Ishikawa (cell line): ENCODE measurements at regions not wholly inside any gene's neighbourhood (a gene's known extent, or its start where the extent isn't known, plus 50 kb on each side); places are given as distances from the start of the nearest gene placed in this dataset.

Experiments
- CEBPB ChIP-seq: IDR thresholded peaks from 2 replicates; pipeline ENCODE4 v1.6.1; 2012
- CREB1 ChIP-seq: IDR thresholded peaks from 2 replicates; pipeline ENCODE4 v1.6.1; 2012; ENCODE audit warnings: low read depth
- EGR1 ChIP-seq: IDR thresholded peaks from 2 replicates; pipeline ENCODE4 v1.6.1; 2012
- EP300 ChIP-seq: IDR thresholded peaks from 2 replicates; pipeline ENCODE4 v1.6.1; 2012; ENCODE audit warnings: borderline replicate concordance
- FOXM1 ChIP-seq: IDR thresholded peaks from 2 replicates; pipeline ENCODE4 v1.6.1; 2012; ENCODE audit warnings: low read depth, borderline replicate concordance
- NFIC ChIP-seq: IDR thresholded peaks from 2 replicates; pipeline ENCODE4 v1.6.1; 2012
- RAD21 ChIP-seq: IDR thresholded peaks from 2 replicates; pipeline ENCODE4 v1.6.1; 2012; ENCODE audit warnings: low read depth
- REST ChIP-seq: IDR thresholded peaks from 2 replicates; pipeline ENCODE4 v1.6.1; 2012; ENCODE audit warnings: low read depth, mild to moderate bottlenecking
- TAF1 ChIP-seq: IDR thresholded peaks from 2 replicates; pipeline ENCODE4 v1.6.1; 2012; ENCODE audit warnings: low read depth, mild to moderate bottlenecking
- TCF12 ChIP-seq: IDR thresholded peaks from 2 replicates; pipeline ENCODE4 v1.6.1; 2012; ENCODE audit warnings: low read depth
- TEAD4 ChIP-seq: IDR thresholded peaks from 2 replicates; pipeline ENCODE4 v1.6.1; 2012
- YY1 ChIP-seq: IDR thresholded peaks from 2 replicates; pipeline ENCODE4 v1.6.1; 2012; ENCODE audit warnings: low read depth
- ZBTB7A ChIP-seq: IDR thresholded peaks from 2 replicates; pipeline ENCODE4 v1.6.1; 2012; ENCODE audit warnings: low read depth
- TF ChIP-seq, protein P1 (sequence below): IDR thresholded peaks from 2 replicates; pipeline ENCODE4 v1.6.1; 2012

DNA sequence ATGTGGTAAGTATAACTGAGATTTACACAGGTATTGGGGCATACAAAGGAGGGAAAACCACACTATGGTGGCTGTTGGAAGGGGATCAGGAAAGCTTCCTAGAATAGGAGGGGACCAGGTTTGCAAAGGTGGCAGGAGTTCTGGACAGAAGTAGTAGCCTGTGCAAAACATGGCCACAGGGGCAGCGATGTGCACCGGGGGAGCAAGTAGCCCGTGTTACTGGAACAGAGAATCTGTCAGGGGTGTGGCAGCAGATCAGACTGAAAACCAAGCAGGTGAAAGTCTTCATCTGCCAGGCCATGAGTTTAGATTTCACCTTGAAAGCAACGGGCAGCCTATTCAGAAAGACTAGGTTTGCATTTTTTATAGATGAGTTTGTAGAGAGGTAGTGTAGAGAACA, 182.3 kb upstream of the LPP start:
- TF ChIP-seq TEAD4: no peak
- TF ChIP-seq, protein P1, sequence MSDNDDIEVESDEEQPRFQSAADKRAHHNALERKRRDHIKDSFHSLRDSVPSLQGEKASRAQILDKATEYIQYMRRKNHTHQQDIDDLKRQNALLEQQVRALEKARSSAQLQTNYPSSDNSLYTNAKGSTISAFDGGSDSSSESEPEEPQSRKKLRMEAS: no peak
- TF ChIP-seq FOXM1: no peak
- no peak for TF ChIP-seq CREB1
- TF ChIP-seq TCF12: no peak
- no peak for TF ChIP-seq NFIC
- TF ChIP-seq REST: no peak
- TF ChIP-seq YY1: no peak
- TF ChIP-seq EGR1: no peak
- no peak for TF ChIP-seq EP300
- no peak for TF ChIP-seq TAF1
- TF ChIP-seq CEBPB: no peak
- no peak for TF ChIP-seq ZBTB7A
- TF ChIP-seq RAD21: no peak
